ENCODE measurements at regions not wholly inside any gene's neighbourhood (a gene's known extent, or its start where the extent isn't known, plus 50 kb on each side); places are given as distances from the start of the nearest gene placed in this dataset.
"Not testable (repeated sequence)": the region's sequence is repeated elsewhere in the genome, so short reads cannot be mapped to it uniquely, and the experiment has no call there.

DNA sequence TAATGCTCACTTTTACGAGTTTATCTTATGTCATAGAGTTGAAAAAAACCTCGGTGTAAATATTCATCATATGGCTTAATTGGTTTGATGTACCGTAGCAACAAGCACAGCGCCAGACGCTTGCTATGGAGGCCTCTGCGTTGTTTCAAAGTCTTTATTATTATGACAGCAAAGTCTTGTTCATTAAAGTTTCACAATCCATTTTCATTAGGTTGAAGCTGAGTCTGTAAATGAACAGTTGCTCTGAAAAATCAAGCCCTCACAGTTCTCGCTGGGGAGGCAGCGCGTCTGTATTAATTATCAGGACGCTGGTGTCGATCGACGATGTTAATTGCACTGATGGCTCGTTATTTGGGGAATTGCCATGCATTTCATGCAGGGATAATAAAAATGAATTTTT, 185.6 kb downstream of the INSC start:
- no peak overlapping the region for H3K27ac ChIP-seq
- no peak overlapping the region for H3K4me3 ChIP-seq

DNA sequence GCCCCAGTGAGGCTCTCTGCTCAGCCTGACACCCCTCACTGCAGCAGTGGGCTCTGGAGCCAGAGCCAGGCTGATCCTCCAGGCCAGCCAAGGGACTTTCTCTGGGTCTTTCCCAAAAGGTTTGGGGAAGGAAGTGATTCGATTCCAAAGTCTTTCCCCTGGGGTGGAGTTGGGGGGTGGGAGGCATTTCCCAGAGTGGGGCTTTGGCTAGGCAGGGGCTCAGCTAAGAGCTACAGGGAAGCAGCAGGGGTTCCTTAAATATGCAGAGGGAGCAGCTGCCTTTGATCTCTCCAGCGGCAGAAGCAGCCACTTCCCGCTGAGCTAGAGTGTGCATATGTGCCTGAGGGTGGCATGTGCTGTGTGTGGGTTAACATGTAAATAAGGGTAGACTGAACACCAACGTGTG, 192.9 kb downstream of the INSC start:
- no peak overlapping the region for H3K4me3 ChIP-seq
- H3K27ac ChIP-seq = no peak overlapping the region

DNA sequence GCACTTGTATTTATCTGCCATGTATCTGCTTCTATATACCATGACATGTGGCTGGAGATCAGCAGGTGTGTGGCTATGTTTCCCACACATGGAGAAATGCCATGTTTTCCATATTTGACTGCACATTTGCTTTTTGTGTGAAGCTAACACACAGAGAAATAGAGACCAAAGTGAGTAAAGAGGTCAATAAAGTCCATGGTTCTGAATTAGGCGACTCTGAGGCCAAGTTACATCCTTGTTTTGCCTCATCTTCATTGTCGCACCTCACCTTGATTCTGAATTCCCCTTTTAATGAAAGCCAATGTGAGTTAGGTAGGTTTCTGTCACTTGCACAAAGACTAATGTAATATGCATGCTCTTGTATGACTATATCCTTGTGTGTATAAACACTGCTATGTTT, 194.1 kb downstream of the INSC start:
- Histone ChIP-seq H3K4me3 (no peak overlapping the region), H3K27ac (no peak overlapping the region)

DNA sequence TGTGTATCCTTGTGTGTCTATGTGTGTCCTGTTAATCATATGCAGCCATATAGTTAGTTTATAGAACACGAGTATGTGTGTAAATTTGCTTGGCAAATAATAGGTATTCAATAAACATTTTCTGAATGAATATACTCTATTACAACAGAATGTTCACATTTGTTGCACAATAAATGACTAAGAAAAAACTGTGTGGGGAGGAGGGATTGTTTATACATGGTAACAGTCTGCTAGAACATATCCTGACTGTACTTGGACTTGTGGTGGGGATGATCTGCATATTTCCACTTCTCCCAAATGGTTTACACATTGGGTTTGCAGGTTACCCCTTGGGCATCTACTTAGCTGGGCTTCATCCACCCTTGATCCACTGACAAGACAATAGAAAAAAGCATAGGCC, 194.6 kb downstream of the INSC start:
- no peak overlapping the region for H3K4me3 ChIP-seq
- H3K27ac ChIP-seq = no peak overlapping the region

DNA sequence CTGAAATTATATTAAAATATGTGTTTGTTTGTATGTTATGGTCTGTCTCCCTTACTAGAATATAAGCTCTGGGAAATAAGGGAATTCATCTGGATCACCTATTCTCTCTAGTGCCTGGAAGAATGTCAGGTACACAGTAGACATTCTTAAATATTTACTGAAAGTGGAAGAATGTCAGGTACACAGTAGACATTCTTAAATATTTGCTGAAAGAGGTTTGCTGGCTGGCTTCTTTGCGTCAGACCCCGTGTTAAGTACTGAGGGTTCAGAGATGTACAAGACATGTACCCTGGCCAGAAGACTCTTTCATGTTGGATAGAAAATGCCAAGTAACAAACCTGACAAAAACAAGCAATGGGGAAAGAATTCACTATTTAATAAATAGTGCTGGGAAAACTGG, 199.1 kb downstream of the INSC start:
- Histone ChIP-seq H3K4me3 (no peak overlapping the region), H3K27ac (no peak overlapping the region)

DNA sequence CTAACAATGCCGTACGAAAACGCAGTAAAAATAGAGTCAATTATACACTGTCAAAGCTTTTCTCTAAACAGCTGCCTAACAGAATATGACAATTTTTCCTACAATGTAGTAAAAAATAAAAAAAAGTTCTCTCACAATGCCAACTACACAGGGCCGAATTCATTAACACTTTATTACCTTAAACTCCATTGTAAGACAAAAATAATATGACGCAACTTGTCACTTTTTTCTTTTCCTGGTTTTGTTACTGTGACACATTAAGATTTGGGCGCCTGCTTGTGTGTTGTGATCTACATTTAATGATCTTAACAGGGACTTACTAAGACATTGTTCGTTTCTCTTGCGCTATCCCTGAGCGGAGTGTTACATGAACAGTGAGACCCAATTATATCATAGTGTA, 204.1 kb downstream of the INSC start:
- H3K4me3 ChIP-seq = no peak overlapping the region
- no peak overlapping the region for H3K27ac ChIP-seq

DNA sequence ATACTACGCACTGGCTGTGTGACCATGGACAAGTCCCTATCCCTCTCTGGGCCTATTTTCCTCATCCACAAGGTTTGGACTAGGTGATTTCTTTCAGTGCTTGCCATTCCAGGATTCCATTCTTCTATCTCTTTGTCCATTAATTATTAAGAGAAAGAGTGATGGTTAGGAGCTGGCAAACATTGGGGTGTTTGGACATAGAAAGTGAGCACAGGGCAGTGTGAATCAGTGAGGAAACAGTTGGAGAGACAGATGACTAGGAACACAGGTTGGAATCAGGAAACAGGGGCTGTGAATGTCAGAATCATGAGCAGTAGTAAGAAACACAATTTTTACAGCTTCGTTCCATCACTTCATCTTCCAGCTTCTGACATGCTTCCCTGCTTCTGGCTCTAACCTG, 211.8 kb downstream of the INSC start:
- H3K27ac ChIP-seq = no peak overlapping the region
- no peak overlapping the region for H3K4me3 ChIP-seq

DNA sequence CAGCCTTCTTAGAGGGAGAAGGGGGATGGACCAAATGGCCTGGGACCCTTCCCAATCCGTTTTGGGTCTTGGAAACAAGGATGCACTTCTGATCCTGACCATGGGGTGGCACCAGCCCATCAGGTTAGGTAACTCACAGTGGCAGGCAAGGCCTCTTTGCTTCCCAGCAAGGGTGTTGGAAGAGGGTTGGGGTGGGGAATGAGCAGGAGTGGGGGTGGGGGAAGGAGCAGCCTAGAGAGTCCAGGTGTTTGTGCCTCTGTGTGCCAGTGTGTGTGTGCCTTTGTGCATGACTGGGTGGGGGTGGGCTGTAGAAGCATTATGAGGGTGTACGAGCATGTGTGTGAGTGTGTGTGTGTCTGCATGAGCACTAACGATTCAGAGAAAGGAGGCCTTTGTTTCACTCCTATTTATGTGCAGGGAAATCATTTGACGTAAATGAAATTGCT, 213.1 kb downstream of the INSC start:
- H3K4me3 ChIP-seq = no peak overlapping the region
- H3K27ac ChIP-seq = no peak overlapping the region

DNA sequence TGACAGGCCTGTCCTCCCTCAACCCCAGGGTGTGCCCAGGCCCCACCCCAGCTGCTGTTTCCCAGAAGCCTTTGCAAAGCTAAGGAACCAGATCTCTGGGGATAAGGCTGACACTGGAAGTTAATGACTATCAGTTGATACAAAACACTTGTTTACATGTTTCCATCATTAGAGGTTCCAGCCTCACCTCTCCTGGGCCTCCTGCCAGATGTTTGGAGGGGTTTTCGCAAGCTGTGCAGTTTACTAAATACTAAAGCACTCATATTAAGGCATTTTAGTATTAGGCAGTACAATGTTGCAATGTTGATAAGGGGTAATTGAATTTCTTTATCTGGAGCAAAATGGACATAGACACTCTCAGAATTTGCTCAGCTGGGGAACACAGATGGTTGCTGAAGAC, 218.7 kb downstream of the INSC start:
- no peak overlapping the region for H3K4me3 ChIP-seq
- H3K27ac ChIP-seq = no peak overlapping the region

DNA sequence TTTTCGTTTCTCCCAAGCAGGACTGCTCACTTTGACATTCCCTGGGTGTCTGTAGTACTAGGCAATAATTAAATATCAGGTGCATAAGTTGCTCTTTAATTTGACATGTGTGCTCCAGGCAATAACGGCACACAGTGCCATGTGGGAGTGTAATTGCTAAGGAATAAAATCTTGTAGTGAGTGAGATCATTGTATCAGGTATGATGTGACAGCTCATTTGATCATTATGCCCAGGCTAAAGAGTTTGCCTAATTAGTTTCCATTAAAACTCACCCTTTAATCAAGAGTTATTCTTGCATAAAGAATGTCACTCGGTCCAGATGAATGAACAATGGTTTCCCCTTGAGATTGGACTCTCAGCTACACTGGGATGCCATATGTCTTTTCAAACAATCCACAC, 220.0 kb downstream of the INSC start:
- H3K4me3 ChIP-seq = no peak overlapping the region
- no peak overlapping the region for H3K27ac ChIP-seq

DNA sequence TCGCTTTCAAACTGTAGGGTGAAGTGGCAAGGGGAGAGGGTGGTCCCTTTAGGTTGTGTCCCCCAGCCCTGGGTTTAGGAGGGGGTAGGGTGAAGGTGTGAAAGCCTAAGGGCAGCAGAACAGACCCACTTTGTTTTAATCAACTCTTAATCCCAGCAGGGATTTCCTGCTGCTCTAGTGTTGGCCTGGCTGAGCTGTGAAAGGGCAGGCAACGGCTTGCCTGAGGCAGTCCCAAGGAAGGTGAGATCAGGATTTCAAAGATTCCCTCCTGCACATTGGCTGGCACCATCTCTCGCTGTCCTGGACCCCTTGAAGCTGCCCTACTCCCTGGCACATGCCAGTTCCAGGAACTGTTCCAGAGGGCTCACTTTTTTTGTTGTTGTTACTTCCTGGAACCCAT, 221.3 kb downstream of the INSC start:
- H3K27ac ChIP-seq = no peak overlapping the region

DNA sequence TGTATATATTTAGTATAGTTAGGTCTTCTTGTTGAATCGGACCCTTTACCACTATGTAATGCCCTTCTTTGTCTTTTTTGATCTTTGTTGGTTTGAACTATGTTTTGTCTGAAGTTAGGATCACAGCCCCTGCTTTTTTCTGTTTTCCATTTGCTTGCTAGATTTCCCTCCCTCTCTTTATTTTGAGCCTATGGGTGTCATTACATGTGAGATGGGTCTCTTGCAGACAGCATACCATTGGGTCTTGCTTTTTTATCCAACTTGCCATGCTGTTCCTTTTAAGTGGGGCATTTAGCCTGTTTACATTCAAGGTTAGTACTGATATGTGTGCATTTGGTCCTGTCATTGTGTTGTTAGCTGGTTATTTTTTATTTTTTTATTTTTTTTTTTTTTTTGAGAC, 224.6 kb downstream of the INSC start:
- Histone ChIP-seq H3K27ac (no peak overlapping the region), H3K4me3 (no peak overlapping the region)

More for the DNA sequence above, 221.3 kb downstream of the INSC start:
- H3K4me3 ChIP-seq = no peak overlapping the region

DNA sequence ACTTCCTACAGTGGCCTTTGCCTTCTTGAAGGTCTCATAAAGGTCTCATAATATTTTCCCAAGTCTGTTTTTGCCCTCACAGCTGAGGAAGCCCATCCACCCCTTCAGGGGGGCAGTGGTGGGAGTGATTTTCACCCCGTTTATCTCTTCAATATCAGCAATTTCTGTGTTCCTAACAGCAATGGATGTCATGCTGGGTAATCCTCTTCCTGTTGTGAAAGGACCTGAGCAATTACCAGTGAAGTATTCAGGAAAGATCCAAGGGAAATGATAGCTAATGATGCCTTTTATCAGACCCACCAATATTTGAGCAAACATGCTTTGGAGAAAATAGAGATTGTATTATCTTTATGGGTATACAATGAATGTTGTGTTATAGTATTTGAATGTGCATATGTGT, 226.9 kb downstream of the INSC start:
- H3K27ac ChIP-seq = no peak overlapping the region

DNA sequence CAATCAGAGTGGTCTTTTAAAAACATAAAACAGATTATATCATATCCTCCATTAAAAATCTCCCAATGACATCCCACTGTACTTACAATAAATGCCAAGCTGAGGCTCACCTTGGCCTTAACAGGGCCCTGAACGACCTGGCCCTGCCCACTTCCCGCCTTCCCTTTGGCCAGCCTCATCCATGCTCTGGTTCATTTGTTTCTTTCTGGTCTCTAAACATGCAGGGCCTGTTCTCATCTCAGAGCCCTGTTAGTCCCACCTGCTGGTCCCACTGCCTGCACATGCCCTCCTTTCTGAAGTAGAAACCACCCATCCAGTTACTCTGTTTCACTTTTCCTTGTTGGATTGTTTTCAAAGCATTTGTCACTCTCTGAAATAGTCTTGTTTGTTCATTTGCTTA, 227.4 kb downstream of the INSC start:
- H3K4me3 ChIP-seq = no peak overlapping the region
- no peak overlapping the region for H3K27ac ChIP-seq

More for the DNA sequence above, 226.9 kb downstream of the INSC start:
- no peak overlapping the region for H3K4me3 ChIP-seq

DNA sequence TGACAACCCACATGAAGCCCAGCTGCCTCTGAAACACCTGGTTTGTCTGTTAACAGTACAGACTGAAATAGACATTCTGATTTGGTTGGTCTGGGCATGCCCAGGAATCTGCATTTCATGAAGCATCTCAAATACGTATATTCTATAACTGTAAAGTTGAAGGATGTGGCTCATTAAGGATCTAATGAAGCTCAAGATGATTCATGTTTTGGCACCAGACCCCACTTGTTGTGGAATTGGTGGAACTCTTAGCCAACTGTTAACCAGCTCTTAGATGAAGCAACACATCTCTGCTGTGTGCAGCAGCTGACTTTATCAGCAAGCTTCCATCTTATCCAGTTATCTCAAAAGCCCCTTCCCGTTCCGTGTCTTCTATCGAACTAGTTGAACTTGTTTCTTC, 232.2 kb downstream of the INSC start:
- H3K27ac ChIP-seq = no peak overlapping the region
- H3K4me3 ChIP-seq = no peak overlapping the region

DNA sequence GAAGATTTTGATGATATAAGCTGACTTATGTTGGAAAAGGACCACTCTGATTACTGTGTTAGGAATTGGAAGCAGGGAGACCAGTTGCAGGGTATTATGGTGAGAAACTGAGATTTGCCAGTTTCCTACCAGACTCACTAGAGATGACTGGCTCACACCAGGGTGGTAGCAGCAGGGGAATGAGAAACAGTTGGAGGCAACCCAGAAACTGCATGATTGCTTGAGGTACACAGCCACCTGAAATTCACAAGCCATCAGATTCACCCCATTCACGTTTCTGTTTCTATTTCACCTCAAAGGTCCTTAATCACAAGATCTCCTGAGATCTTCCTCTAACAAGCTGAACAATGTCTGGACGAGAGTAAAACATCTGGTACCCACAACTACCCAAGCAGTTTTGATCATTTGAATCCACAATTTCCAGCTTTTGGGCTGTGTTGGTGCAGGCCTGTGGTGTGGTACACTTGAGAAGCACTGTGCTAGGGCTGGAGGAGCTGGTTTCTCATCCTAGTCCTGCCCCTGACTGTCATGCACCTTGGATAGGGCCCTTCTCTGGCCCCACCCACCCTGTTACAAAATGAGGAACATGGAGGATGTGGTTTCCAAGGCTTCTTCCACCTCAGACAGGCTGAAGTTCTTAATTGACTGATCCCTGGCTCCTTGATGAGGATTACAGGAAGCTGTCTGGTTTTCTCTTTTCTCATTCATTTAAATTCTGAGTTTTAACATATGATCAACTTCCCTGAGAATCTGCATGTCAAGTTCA, 233.4 kb downstream of the INSC start:
- no peak overlapping the region for H3K27ac ChIP-seq
- H3K4me3 ChIP-seq = no peak overlapping the region

DNA sequence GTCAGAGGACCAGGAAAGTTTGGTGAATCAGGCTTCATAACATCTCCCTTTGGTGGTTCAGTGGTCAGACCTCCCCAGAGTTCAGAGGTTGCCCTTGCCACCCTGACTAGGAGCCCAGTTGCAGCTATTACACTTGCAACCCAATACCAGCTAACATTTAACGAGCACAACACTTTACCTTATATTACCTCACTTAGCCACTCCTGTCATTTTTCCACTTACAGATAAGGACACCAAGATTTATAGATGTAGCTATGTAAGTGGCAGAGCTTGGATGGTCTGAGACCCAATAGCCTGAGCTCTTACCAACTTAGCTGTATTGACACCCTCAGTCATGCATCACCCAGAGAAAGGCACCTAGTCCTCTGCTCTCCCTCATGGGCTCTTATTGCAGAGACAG, 234.7 kb downstream of the INSC start:
- Histone ChIP-seq H3K4me3 (no peak overlapping the region), H3K27ac (no peak overlapping the region)

DNA sequence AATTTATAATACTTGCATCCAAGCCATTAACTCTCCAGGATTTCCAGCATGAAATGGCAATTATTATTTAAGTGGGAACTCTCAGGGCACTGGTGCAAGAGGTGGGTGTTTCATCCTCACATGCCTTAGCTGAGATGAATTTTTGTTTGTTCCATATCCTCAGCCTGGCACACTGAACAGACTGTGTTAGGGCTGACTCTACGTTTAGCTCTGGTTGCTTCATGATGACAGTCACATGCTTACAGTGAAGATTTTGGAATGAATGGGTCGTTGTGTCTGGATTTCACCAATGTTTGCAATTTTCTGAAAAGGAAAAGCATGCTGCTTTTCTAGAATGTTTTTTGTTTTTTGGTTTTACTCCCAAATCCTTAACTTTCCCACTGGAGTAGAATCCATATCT, 246.6 kb downstream of the INSC start:
- H3K4me3 ChIP-seq = no peak overlapping the region
- no peak overlapping the region for H3K27ac ChIP-seq

DNA sequence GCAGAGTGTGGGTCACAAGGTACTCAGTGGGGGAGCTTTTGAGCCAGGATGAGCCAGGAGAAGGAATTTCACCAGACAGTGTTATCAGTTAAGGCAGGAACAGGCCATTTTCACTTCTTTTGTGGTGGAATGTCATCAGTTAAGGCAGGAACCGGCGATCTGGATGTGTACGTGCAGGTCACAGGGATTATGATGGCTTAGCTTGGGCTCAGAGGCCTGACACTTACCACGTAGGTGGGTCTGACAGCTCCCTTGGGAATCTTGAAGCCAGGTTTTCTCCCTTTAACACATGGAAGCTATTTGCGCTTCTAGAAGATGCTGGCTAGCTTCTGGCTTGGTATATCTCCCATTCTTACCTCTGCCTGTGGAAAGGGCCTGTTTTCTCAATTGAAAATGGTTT, 250.6 kb downstream of the INSC start:
- not testable (repeated sequence) for H3K27ac ChIP-seq, H3K4me3 ChIP-seq

DNA sequence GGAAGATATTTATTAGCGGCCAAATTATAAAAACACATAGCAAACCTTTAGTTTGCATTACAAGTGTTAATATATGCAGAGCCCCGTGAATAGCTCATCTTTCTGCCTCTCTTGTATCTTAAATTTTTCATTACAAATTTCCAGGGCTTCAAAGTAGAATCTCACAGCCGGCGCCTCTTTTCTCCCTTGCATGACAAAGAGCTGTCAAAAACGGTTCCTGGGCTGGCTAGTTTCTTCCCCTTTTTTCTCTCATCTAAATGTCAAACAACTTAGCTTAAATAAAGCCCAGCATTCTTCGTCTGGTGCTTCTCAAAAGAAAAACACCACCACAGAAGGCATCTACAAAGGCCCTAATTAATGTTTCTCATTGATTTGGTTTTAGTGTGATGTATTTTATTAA, 253.0 kb downstream of the INSC start:
- Histone ChIP-seq H3K27ac (no peak overlapping the region), H3K4me3 (no peak overlapping the region)

DNA sequence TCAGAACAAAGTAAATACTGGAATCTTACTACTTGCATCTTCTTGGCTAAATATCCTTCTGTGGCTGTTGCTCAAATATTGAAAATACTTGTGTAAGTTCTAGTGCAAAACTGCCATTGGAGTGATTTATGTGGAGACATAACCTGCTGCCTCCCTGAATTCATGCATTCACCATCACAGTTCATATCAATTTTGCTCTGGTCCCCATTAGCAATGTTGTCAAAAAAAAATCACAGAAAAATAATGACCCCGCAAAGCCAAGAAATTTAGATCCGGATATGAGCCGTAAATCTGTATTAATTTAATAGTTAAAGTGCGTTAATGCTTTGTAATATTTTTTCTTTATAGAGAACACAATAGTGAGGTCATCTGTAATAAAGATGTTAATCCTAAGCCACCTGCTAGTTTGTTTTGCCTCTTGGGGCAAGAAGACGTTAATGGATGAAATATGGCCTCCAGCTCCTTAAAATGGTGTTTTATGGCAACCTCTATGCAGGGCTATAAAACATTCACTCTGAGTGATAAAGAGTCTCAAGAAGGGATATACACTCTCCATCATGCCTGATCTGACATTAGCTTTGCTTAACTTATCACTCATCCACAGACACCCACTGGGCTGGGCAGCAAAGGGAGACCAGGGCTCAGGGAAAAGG, 255.9 kb downstream of the INSC start:
- H3K4me3 ChIP-seq = no peak overlapping the region
- H3K27ac ChIP-seq = no peak overlapping the region

DNA sequence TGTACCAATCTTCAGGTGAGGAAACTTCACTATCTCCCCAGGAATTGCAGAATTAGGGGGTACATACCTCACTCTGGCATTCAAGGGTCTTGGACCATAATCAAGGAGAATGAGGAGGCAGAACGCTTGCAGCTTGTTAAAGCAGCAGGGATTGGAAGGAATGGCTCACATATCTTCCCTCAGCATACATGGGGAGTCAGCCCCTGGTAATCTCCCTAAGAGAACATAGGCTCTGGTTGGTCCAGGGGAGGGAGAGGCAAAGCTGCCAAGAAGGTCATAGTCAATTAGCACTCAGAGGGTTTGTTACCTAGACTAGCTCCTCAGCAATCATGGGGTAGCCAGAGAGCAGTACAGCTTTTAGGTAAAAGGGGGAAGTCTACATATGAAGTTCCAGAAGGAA, 256.8 kb downstream of the INSC start:
- Histone ChIP-seq H3K4me3 (no peak overlapping the region), H3K27ac (no peak overlapping the region)

All from skin epidermis (tissue), 12 donors.